ENCODE measurements at regions not wholly inside any gene's neighbourhood (a gene's known extent, or its start where the extent isn't known, plus 50 kb on each side); places are given as distances from the start of the nearest gene placed in this dataset.

DNA sequence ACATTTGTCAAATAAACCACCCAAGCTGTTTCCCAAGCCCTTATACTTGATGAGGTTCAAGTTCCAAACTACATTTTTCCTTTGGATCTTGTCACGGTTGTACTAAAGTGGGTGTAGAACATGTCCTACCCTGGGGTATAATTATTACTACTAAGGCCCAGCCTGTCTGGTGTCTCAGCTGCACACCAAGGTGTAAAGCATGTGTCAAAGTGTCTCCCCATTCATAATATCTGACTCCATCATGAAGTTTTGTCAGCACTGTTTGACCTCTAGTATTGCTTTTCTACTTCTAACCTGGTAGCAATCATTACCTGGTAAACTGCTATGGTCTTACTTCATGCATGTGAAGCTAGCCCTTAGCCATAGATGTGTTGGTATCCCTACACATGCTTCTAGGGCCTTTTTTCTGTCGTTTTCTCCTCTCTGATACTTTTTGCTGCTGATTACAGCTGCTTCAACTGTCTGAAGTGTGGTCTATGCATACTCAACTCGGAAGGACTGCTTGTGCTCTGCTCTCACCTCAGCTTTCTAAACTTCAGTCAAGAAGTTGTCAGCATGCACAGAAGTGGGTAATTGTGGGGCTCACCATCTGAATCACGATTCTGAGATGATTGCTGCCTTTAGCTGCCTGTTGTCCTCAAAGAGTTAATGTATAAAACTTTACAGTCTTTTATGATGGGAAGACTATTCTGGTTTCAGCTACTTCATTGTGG, 445.7 kb upstream of the TRIB2 start:
- Histone ChIP-seq H3K27me3 (ENCODE audit: control insufficient read depth in 2 of 2, insufficient read depth in 2 of 2, low read length in 2 of 2) (no peaks in the 10 kb centered on the region), H3K4me2 (ENCODE audit: insufficient read depth, low read length) (no peak overlapping the region), H3K9me3 (replicated peaks; ENCODE audit: control insufficient read depth, insufficient read depth, low read length) (no peaks in the 10 kb centered on the region), H3K36me3 (ENCODE audit: control insufficient read depth in 2 of 2, extremely low read depth in 1 of 2, insufficient read depth in 2 of 2, low read length in 2 of 2) (no peaks in the 10 kb centered on the region), H2AFZ (ENCODE audit: low read depth, low read length) (no peak overlapping the region), H3K27ac (ENCODE audit: insufficient read depth, low read depth, low read length) (no peak overlapping the region), H3K79me2 (ENCODE audit: control insufficient read depth, insufficient read depth, low read length) (no peaks in the 10 kb centered on the region), H4K20me1 (replicated peaks; ENCODE audit: control insufficient read depth, extremely low read depth, insufficient read depth, low read length) (no peaks in the 10 kb centered on the region), H3K4me1 (ENCODE audit: control insufficient read depth, extremely low read depth, insufficient read depth, low read length) (no peaks in the 10 kb centered on the region), H3K9me1 (replicated peaks; ENCODE audit: control insufficient read depth, extremely low read depth, insufficient read depth, low read length) (peaks cover 2% of the 10 kb centered on the region), H3K9ac (replicated peaks; ENCODE audit: extremely low read depth, insufficient read depth, low read length) (no peak overlapping the region), H3K4me3 (replicated peaks in 1 of 3; ENCODE audit: insufficient read depth in 1 of 3, low read depth in 1 of 3, low read length in 3 of 3) (no peak overlapping the region)
- no TSS peak for BruUV-seq (replicated peaks)
- POLR2A ChIA-PET = no interaction called here
- intact Hi-C loops (cut with micrococcal nuclease) (no loop called here), dilution Hi-C loops (cut with MboI; ENCODE audit: extremely low pct_ligation_motif_present, low sequenced_read_pairs) (no loop called here)
- FAIRE-seq (no peak), DNase-seq (ENCODE audit: low read depth, low spot score) (no peak)
- TF ChIP-seq, protein P1, sequence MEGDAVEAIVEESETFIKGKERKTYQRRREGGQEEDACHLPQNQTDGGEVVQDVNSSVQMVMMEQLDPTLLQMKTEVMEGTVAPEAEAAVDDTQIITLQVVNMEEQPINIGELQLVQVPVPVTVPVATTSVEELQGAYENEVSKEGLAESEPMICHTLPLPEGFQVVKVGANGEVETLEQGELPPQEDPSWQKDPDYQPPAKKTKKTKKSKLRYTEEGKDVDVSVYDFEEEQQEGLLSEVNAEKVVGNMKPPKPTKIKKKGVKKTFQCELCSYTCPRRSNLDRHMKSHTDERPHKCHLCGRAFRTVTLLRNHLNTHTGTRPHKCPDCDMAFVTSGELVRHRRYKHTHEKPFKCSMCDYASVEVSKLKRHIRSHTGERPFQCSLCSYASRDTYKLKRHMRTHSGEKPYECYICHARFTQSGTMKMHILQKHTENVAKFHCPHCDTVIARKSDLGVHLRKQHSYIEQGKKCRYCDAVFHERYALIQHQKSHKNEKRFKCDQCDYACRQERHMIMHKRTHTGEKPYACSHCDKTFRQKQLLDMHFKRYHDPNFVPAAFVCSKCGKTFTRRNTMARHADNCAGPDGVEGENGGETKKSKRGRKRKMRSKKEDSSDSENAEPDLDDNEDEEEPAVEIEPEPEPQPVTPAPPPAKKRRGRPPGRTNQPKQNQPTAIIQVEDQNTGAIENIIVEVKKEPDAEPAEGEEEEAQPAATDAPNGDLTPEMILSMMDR (IDR thresholded peaks at IDR 0.05; ENCODE audit: extremely low read depth in 1 of 2, insufficient read depth in 1 of 2, low read depth in 1 of 2, low read length in 2 of 2) = no peak
- no peak for TF ChIP-seq EZH2 (IDR thresholded peaks at IDR 0.05; ENCODE audit: borderline replicate concordance, low read depth, low read length, severe bottlenecking)
- no peak for TF ChIP-seq POLR2A (IDR thresholded peaks at IDR 0.05; ENCODE audit: low read depth, low read length)
- no peak for TF ChIP-seq FOS (IDR thresholded peaks at IDR 0.05; ENCODE audit: borderline replicate concordance, insufficient read depth, low read length)
- TF ChIP-seq JUN (IDR thresholded peaks at IDR 0.05; ENCODE audit: borderline replicate concordance, insufficient read depth, insufficient read length, low read depth) = no peak
- TF ChIP-seq, protein P2, sequence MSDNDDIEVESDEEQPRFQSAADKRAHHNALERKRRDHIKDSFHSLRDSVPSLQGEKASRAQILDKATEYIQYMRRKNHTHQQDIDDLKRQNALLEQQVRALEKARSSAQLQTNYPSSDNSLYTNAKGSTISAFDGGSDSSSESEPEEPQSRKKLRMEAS (IDR thresholded peaks at IDR 0.05; ENCODE audit: insufficient read depth, insufficient read length) = no peak
- TF ChIP-seq POLR2AphosphoS5 (IDR thresholded peaks at IDR 0.05; ENCODE audit: insufficient read depth, low read depth, low read length) = no peak
- no peak for TF ChIP-seq MYC (IDR thresholded peaks at IDR 0.05; ENCODE audit: low read depth, low read length)
- TF ChIP-seq GATA2 (IDR thresholded peaks at IDR 0.05; ENCODE audit: insufficient read depth, insufficient read length, low read depth, low read length) = no peak
- CTCF ChIA-PET = interaction anchor here (1.2 kb wide), 2 partner anchors 9 to 15 kb away, joined by 4 read pairs; no protein-coding TSS in a partner anchor

All from endothelial cell of umbilical vein (primary cell).